ENCODE measurements at regions not wholly inside any gene's neighbourhood (a gene's known extent, or its start where the extent isn't known, plus 50 kb on each side); places are given as distances from the start of the nearest gene placed in this dataset.

GRCh38 chr4:116628598-116628997 is 456.8 kb downstream of the TRAM1L1 start:
- TF ChIP-seq USF2 (IDR thresholded peaks at IDR 0.05; ENCODE audit: borderline replicate concordance, low read depth, low read length): no peak
- TF ChIP-seq TAF1 (IDR thresholded peaks at IDR 0.05; ENCODE audit: borderline replicate concordance, low read depth, low read length): no peak
- TF ChIP-seq, protein P1, sequence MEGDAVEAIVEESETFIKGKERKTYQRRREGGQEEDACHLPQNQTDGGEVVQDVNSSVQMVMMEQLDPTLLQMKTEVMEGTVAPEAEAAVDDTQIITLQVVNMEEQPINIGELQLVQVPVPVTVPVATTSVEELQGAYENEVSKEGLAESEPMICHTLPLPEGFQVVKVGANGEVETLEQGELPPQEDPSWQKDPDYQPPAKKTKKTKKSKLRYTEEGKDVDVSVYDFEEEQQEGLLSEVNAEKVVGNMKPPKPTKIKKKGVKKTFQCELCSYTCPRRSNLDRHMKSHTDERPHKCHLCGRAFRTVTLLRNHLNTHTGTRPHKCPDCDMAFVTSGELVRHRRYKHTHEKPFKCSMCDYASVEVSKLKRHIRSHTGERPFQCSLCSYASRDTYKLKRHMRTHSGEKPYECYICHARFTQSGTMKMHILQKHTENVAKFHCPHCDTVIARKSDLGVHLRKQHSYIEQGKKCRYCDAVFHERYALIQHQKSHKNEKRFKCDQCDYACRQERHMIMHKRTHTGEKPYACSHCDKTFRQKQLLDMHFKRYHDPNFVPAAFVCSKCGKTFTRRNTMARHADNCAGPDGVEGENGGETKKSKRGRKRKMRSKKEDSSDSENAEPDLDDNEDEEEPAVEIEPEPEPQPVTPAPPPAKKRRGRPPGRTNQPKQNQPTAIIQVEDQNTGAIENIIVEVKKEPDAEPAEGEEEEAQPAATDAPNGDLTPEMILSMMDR (IDR thresholded peaks at IDR 0.05): no peak
